NCI-H187 treated with DMSO at 0.1 percent for 48 hours (cell line): ENCODE measurements at regions not wholly inside any gene's neighbourhood (a gene's known extent, or its start where the extent isn't known, plus 50 kb on each side); places are given as distances from the start of the nearest gene placed in this dataset.
"Not testable (repeated sequence)": the region's sequence is repeated elsewhere in the genome, so short reads cannot be mapped to it uniquely, and the experiment has no call there.

ENCODE experiments used
- DNase-seq: peaks from one replicate; lab custom pipeline; 2025; lab: John Stamatoyannopoulos, UW

GRCh38 chr4:138616775-138617174 is 374.6 kb upstream of the SLC7A11 start:
- no peak for DNase-seq

- no peak for DNase-seq
Measured at GRCh38 chr4:138614398-138615142, 372.4 kb upstream of the SLC7A11 start.

- DNase-seq: no peak
Measured at GRCh38 chr4:138612428-138612827, 370.3 kb upstream of the SLC7A11 start.

GRCh38 chr4:138611721-138612120 is 369.6 kb upstream of the SLC7A11 start:
- no peak for DNase-seq

- DNase-seq: no peak
Measured at GRCh38 chr4:138611017-138611416, 368.9 kb upstream of the SLC7A11 start.

GRCh38 chr4:138609943-138610350 is 367.8 kb upstream of the SLC7A11 start:
- DNase-seq: no peak

- DNase-seq: no peak
Measured at GRCh38 chr4:138604556-138604955, 362.4 kb upstream of the SLC7A11 start.

- DNase-seq: no peak
Measured at GRCh38 chr4:138602664-138603063, 360.5 kb upstream of the SLC7A11 start.

GRCh38 chr4:138599965-138600364 is 357.8 kb upstream of the SLC7A11 start:
- no peak for DNase-seq

GRCh38 chr4:138598226-138598625 is 356.1 kb upstream of the SLC7A11 start:
- DNase-seq: no peak

GRCh38 chr4:138596896-138597295 is 354.7 kb upstream of the SLC7A11 start:
- no peak for DNase-seq

GRCh38 chr4:138595731-138596460 is 353.7 kb upstream of the SLC7A11 start:
- DNase-seq: no peak

GRCh38 chr4:138595171-138595570 is 353.0 kb upstream of the SLC7A11 start:
- no peak for DNase-seq

- DNase-seq: no peak
Measured at GRCh38 chr4:138592796-138593195, 350.6 kb upstream of the SLC7A11 start.

- DNase-seq: no peak
Measured at GRCh38 chr4:138591808-138592207, 349.7 kb upstream of the SLC7A11 start.

- no peak for DNase-seq
Measured at GRCh38 chr4:138588501-138588900, 346.4 kb upstream of the SLC7A11 start.

GRCh38 chr4:138579146-138579545 is 337.0 kb upstream of the SLC7A11 start:
- no peak for DNase-seq

GRCh38 chr4:138577826-138578225 is 335.7 kb upstream of the SLC7A11 start:
- not testable (repeated sequence) for DNase-seq

GRCh38 chr4:138577145-138577544 is 335.0 kb upstream of the SLC7A11 start:
- no peak for DNase-seq

GRCh38 chr4:138576684-138577083 is 334.5 kb upstream of the SLC7A11 start:
- no peak for DNase-seq

GRCh38 chr4:138573246-138573645 is 331.1 kb upstream of the SLC7A11 start:
- no peak for DNase-seq

GRCh38 chr4:138572007-138572406 is 329.9 kb upstream of the SLC7A11 start:
- no peak for DNase-seq

GRCh38 chr4:138567696-138568095 is 325.5 kb upstream of the SLC7A11 start:
- no peak for DNase-seq

- DNase-seq: no peak
Measured at GRCh38 chr4:138565576-138565975, 323.4 kb upstream of the SLC7A11 start.
